ENCODE measurements at regions not wholly inside any gene's neighbourhood (a gene's known extent, or its start where the extent isn't known, plus 50 kb on each side); places are given as distances from the start of the nearest gene placed in this dataset.
A peak's percentile ranks its signal among the peaks of the same experiment; 100 is the strongest.
"Not testable (repeated sequence)": the region's sequence is repeated elsewhere in the genome, so short reads cannot be mapped to it uniquely, and the experiment has no call there.

DNA sequence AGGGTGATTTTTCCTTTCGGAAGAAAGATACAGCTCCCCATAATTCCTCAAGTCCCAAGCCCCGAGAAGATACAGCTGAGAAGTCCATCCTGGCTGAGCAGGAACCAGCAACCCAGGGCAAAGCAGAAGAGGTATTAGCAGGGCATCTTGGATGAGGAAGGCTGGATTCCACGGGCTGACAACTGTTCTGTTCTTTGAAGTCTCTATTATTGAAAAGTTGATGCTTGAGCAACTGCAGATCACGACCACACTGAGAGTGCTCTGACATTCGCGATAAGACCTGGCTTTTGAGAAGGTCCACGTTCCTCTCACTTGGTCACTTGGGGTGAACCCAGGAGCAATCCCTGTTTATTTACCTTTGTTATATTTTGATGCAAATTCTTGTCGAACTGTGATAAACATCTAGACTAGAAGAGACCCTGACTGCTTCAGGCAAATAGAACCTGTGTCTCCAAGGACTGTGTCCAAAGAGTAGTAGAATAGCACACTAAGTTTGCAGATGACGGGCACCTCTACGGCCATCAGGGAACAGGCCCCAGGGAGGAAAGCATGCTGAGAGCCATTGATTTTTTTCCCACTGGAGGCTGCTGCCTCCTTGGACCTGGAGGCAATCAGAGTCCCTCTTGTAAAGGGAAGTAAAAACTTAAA is 133.1 kb downstream of the ARL4C start:
- Histone ChIP-seq H3K4me3 (ENCODE audit: control insufficient read depth in 2 of 3, extremely low read depth in 1 of 3, insufficient read depth in 2 of 3, low read depth in 1 of 3, low read length in 3 of 3) (no peak overlapping the region), H3K79me2 (ENCODE audit: control insufficient read depth, insufficient read depth, low read length) (no peaks in the 10 kb centered on the region), H3K27ac (ENCODE audit: control insufficient read depth, insufficient read depth, low read length) (no peak overlapping the region), H4K20me1 (ENCODE audit: control insufficient read depth, extremely low read depth, insufficient read depth, low read length) (no peaks in the 10 kb centered on the region), H3K9ac (ENCODE audit: control insufficient read depth, extremely low read depth, insufficient read depth, low read length) (no peak overlapping the region), H3K9me1 (ENCODE audit: control insufficient read depth, extremely low read depth, insufficient read depth, low read length) (no peaks in the 10 kb centered on the region), H3K9me3 (ENCODE audit: control insufficient read depth, low read depth, low read length) (no peaks in the 10 kb centered on the region), H2AFZ (ENCODE audit: control insufficient read depth, low read length) (no peak overlapping the region), H3K36me3 (ENCODE audit: control insufficient read depth in 2 of 2, extremely low read depth in 1 of 2, insufficient read depth in 2 of 2, low read length in 2 of 2) (no peaks in the 10 kb centered on the region), H3K4me1 (ENCODE audit: control insufficient read depth, extremely low read depth, insufficient read depth, low read length) (peaks cover 27% of the 10 kb centered on the region), H3K27me3 (ENCODE audit: control insufficient read depth, extremely low read depth, insufficient read depth, low read length) (no peaks in the 10 kb centered on the region), H3K4me2 (ENCODE audit: control insufficient read depth, extremely low read depth, insufficient read depth, low read depth, low read length) (no peak overlapping the region)
- no peak for TF ChIP-seq EZH2 (IDR thresholded peaks at IDR 0.05; ENCODE audit: low read length)
- TF ChIP-seq, protein P1, sequence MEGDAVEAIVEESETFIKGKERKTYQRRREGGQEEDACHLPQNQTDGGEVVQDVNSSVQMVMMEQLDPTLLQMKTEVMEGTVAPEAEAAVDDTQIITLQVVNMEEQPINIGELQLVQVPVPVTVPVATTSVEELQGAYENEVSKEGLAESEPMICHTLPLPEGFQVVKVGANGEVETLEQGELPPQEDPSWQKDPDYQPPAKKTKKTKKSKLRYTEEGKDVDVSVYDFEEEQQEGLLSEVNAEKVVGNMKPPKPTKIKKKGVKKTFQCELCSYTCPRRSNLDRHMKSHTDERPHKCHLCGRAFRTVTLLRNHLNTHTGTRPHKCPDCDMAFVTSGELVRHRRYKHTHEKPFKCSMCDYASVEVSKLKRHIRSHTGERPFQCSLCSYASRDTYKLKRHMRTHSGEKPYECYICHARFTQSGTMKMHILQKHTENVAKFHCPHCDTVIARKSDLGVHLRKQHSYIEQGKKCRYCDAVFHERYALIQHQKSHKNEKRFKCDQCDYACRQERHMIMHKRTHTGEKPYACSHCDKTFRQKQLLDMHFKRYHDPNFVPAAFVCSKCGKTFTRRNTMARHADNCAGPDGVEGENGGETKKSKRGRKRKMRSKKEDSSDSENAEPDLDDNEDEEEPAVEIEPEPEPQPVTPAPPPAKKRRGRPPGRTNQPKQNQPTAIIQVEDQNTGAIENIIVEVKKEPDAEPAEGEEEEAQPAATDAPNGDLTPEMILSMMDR (optimal IDR thresholded peaks at IDR 0.05 in 1 of 3, IDR thresholded peaks at IDR 0.05 in 1 of 3, conservative IDR thresholded peaks at IDR 0.05 in 1 of 3; ENCODE audit: extremely low read depth in 1 of 3, insufficient read depth in 2 of 3, low read length in 3 of 3): no peak
- no peak for DNase-seq (ENCODE audit: low read depth, low spot score)
- FAIRE-seq: no peak
- dilution Hi-C loops (cut with MboI; ENCODE audit: extremely low pct_ligation_motif_present, low sequenced_read_pairs): no loop called here

DNA sequence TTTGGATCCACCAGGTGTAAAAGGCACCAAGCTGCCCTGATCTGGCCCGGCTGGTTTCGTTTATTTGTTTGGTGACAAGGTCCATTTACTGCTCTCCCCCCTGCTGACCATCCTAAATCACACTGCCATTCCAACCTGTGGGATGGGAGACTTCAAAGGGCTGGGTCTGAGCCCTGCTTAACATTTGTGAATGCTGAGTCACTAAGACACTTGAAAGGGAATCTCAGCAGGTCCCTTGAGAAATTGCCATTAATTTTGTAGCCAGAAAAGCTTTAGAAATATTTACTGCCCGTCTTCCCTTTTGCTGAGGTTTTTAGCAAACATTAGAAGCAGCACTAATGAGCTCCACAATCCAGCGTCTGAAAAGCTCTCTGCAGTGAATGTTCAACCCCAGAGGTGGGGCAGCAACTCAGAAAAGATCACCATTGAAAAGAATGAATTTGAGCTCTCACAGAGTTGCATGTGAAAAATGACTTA is 133.8 kb downstream of the ARL4C start:
- Histone ChIP-seq H3K9me1 (ENCODE audit: control insufficient read depth, extremely low read depth, insufficient read depth, low read length) (no peaks in the 10 kb centered on the region), H2AFZ (ENCODE audit: control insufficient read depth, low read length) (no peak overlapping the region), H3K79me2 (ENCODE audit: control insufficient read depth, insufficient read depth, low read length) (no peaks in the 10 kb centered on the region), H3K9ac (ENCODE audit: control insufficient read depth, extremely low read depth, insufficient read depth, low read length) (no peak overlapping the region), H4K20me1 (ENCODE audit: control insufficient read depth, extremely low read depth, insufficient read depth, low read length) (no peaks in the 10 kb centered on the region), H3K27ac (ENCODE audit: control insufficient read depth, insufficient read depth, low read length) (no peak overlapping the region), H3K27me3 (ENCODE audit: control insufficient read depth, extremely low read depth, insufficient read depth, low read length) (no peaks in the 10 kb centered on the region), H3K36me3 (ENCODE audit: control insufficient read depth in 2 of 2, extremely low read depth in 1 of 2, insufficient read depth in 2 of 2, low read length in 2 of 2) (no peaks in the 10 kb centered on the region), H3K4me3 (ENCODE audit: control insufficient read depth in 2 of 3, extremely low read depth in 1 of 3, insufficient read depth in 2 of 3, low read depth in 1 of 3, low read length in 3 of 3) (no peak overlapping the region), H3K9me3 (ENCODE audit: control insufficient read depth, low read depth, low read length) (no peaks in the 10 kb centered on the region), H3K4me1 (ENCODE audit: control insufficient read depth, extremely low read depth, insufficient read depth, low read length) (peaks cover 20% of the 10 kb centered on the region), H3K4me2 (ENCODE audit: control insufficient read depth, extremely low read depth, insufficient read depth, low read depth, low read length) (no peak overlapping the region)
- DNase-seq (ENCODE audit: low read depth, low spot score) (no peak), FAIRE-seq (peak; percentile 20)
- dilution Hi-C loops (cut with MboI; ENCODE audit: extremely low pct_ligation_motif_present, low sequenced_read_pairs): no loop called here
- TF ChIP-seq, protein P1 (optimal IDR thresholded peaks at IDR 0.05 in 1 of 3, IDR thresholded peaks at IDR 0.05 in 1 of 3, conservative IDR thresholded peaks at IDR 0.05 in 1 of 3; ENCODE audit: extremely low read depth in 1 of 3, insufficient read depth in 2 of 3, low read length in 3 of 3): no peak
- TF ChIP-seq EZH2 (IDR thresholded peaks at IDR 0.05; ENCODE audit: low read length): no peak

DNA sequence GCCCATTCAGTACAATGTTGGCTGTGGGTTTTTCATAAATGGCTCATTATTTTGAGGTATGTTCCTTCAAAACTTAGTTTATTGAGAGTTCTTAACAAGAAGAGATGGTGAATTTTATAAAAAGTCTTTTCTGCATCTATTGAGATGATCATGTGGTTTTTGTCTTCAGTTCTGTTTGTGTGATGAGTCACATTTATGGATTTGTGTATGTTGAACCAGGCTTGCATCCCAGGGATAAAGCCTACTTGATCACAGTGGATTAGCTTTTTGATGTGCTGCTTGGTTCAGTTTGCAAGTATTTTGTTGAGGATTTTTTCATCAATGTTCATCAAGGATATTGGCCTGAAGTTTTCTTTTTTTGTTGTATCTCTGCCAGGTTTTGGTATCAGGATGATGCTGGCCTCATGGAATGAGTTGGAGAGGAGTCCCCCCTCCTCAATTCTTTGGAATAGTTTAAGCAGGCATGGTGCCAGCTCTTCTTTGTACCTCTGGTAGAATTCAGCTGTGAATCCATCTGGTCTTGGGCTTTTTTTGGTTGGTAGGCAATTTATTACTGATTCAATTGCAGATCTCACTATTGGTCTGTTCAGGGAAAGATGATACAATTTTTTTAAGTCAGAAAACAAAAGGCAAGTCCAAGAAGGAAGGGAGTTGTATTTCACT is 136.4 kb downstream of the ARL4C start:
- H3K9ac ChIP-seq (ENCODE audit: control insufficient read depth, extremely low read depth, insufficient read depth, low read length); DNase-seq (ENCODE audit: low read depth, low spot score); H3K27ac ChIP-seq (ENCODE audit: control insufficient read depth, insufficient read depth, low read length); H3K4me3 ChIP-seq (ENCODE audit: control insufficient read depth in 2 of 3, extremely low read depth in 1 of 3, insufficient read depth in 2 of 3, low read depth in 1 of 3, low read length in 3 of 3); H3K9me1 ChIP-seq (ENCODE audit: control insufficient read depth, extremely low read depth, insufficient read depth, low read length); dilution Hi-C loops (cut with MboI; ENCODE audit: extremely low pct_ligation_motif_present, low sequenced_read_pairs); H4K20me1 ChIP-seq (ENCODE audit: control insufficient read depth, extremely low read depth, insufficient read depth, low read length); H3K4me2 ChIP-seq (ENCODE audit: control insufficient read depth, extremely low read depth, insufficient read depth, low read depth, low read length); H3K9me3 ChIP-seq (ENCODE audit: control insufficient read depth, low read depth, low read length); H2AFZ ChIP-seq (ENCODE audit: control insufficient read depth, low read length); H3K27me3 ChIP-seq (ENCODE audit: control insufficient read depth, extremely low read depth, insufficient read depth, low read length); FAIRE-seq; H3K79me2 ChIP-seq (ENCODE audit: control insufficient read depth, insufficient read depth, low read length); H3K4me1 ChIP-seq (ENCODE audit: control insufficient read depth, extremely low read depth, insufficient read depth, low read length); H3K36me3 ChIP-seq (ENCODE audit: control insufficient read depth in 2 of 2, extremely low read depth in 1 of 2, insufficient read depth in 2 of 2, low read length in 2 of 2): not testable (repeated sequence)

Data from keratinocyte (primary cell).